SK-N-MC (cell line): ENCODE measurements at regions not wholly inside any gene's neighbourhood (a gene's known extent, or its start where the extent isn't known, plus 50 kb on each side); places are given as distances from the start of the nearest gene placed in this dataset.

ENCODE experiments used
- EZH2 ChIP-seq: fragments of 200-600 bp; sonication (generic); IDR thresholded peaks from one replicate; pipeline ENCODE4 v1.6.1; 2017; ENCODE audit warnings: antibody characterized with exemption
- POLR2AphosphoS5 ChIP-seq: IDR thresholded peaks from 2 replicates; pipeline ENCODE4 v1.6.1; 2012; ENCODE audit warnings: mild to moderate bottlenecking, low read depth, low read length, borderline replicate concordance

DNA sequence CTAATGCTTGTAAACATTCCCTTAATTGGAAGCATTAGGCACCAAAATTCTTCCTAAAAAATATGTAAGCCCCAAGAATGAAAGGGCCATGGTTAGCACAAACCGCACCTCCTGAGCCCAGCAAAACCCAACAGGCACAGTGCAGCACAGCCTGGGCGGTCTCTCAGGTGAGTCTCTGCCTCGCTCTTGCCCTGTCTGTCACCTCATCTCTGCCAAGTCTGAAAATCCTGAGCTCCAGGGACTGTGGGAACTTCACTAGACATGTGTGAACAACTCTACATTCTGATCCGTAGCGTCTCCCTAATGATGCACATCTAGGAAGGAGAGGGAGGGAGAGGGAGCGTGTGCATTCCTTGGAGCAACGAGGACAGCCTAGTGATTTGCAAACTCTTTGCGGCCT, 88.8 kb upstream of the GJB6 start:
- TF ChIP-seq EZH2, result no peak
- TF ChIP-seq POLR2AphosphoS5, result no peak
